ENCODE measurements at regions not wholly inside any gene's neighbourhood (a gene's known extent, or its start where the extent isn't known, plus 50 kb on each side); places are given as distances from the start of the nearest gene placed in this dataset.

DNA sequence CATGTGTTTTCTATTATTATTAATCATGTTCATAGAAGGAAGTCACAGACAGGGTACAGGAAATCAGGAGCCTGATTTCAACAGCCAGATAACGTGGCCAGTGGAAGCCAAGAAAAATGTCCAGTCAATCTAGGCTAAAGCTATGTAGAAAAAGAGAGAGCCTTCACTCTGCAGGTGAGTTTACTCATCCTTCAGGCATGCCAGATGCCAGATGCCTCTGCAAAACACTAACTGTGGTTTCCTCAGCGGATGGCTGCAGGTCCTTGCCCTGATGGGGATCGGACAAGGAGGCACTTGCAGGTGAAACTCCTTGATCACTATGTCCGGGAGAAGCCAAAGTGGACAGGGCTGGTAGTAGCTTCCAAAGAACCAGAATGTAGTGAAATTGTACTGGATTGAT is 962.3 kb upstream of the RAG2 start:
- TF ChIP-seq, protein P1, sequence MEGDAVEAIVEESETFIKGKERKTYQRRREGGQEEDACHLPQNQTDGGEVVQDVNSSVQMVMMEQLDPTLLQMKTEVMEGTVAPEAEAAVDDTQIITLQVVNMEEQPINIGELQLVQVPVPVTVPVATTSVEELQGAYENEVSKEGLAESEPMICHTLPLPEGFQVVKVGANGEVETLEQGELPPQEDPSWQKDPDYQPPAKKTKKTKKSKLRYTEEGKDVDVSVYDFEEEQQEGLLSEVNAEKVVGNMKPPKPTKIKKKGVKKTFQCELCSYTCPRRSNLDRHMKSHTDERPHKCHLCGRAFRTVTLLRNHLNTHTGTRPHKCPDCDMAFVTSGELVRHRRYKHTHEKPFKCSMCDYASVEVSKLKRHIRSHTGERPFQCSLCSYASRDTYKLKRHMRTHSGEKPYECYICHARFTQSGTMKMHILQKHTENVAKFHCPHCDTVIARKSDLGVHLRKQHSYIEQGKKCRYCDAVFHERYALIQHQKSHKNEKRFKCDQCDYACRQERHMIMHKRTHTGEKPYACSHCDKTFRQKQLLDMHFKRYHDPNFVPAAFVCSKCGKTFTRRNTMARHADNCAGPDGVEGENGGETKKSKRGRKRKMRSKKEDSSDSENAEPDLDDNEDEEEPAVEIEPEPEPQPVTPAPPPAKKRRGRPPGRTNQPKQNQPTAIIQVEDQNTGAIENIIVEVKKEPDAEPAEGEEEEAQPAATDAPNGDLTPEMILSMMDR (IDR thresholded peaks at IDR 0.05; ENCODE audit: low read depth, low read length): no peak
- H3K36me3 ChIP-seq: no peaks in the 10 kb centered on the region
- no peaks in the 10 kb centered on the region for H3K9me3 ChIP-seq (ENCODE audit: severe bottlenecking)
- no peak overlapping the region for H3K27ac ChIP-seq
- H3K4me3 ChIP-seq (ENCODE audit: low read depth, low read length): no peak overlapping the region
- DNase-seq: no peak
- H3K27me3 ChIP-seq (ENCODE audit: insufficient read depth, low read depth, severe bottlenecking): no peaks in the 10 kb centered on the region

DNA sequence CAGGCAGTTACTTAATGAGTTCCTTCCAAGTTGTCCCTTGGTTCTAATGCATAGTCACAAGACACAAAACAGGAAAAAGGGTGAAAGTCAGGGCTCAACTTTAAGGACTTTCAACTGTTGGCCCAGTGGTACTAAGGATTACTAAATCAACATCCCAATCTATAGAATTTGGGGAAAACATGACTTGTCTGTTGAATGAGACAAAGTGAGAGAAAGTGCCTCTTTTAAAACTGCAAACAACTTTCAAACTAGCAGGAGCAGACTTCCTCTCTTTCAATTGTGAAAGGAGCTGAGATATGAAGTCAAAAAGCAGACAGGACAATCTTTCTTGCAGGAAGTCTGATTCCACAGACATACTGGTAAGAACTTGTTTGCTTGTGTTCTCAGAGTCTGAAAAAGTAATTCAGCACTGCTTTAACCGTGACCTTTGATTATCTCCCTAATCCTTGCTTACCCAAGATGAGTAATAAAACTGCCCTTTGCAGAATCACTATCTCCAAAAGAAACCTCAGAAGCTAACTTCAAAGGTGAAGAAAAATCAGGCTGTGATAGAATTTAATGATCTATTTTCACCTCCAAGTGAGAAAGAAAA is 960.7 kb upstream of the RAG2 start:
- Histone ChIP-seq H3K27ac (no peak overlapping the region), H3K27me3 (ENCODE audit: insufficient read depth, low read depth, severe bottlenecking) (no peaks in the 10 kb centered on the region), H3K9me3 (ENCODE audit: severe bottlenecking) (no peaks in the 10 kb centered on the region), H3K36me3 (no peaks in the 10 kb centered on the region), H3K4me3 (ENCODE audit: low read depth, low read length) (no peak overlapping the region)
- TF ChIP-seq, protein P1 (IDR thresholded peaks at IDR 0.05; ENCODE audit: low read depth, low read length): no peak
- DNase-seq: no peak

DNA sequence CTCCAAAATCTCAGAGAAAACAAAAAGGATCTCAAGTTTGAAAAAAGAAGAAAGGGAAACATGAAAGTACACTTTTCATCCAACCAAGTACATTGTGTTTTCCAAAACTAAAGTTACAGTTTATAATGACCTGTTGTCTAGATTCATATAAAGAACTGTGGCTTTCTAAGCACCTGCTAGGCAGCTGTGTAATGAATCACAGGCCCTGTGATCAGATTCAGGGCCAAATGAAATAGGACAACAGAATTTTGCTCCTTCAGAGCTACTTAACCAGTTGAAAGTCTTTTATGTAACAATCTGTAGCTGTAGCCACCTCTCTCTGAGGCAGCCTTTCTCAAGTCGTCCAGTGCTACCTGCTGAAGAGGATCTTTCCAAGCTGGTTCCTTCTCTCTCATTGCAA is 960.0 kb upstream of the RAG2 start:
- no peaks in the 10 kb centered on the region for H3K36me3 ChIP-seq
- no peak for DNase-seq
- TF ChIP-seq, protein P1 (IDR thresholded peaks at IDR 0.05; ENCODE audit: low read depth, low read length): no peak
- H3K9me3 ChIP-seq (ENCODE audit: severe bottlenecking): no peaks in the 10 kb centered on the region
- H3K27me3 ChIP-seq (ENCODE audit: insufficient read depth, low read depth, severe bottlenecking): no peaks in the 10 kb centered on the region
- no peak overlapping the region for H3K27ac ChIP-seq
- no peak overlapping the region for H3K4me3 ChIP-seq (ENCODE audit: low read depth, low read length)

DNA sequence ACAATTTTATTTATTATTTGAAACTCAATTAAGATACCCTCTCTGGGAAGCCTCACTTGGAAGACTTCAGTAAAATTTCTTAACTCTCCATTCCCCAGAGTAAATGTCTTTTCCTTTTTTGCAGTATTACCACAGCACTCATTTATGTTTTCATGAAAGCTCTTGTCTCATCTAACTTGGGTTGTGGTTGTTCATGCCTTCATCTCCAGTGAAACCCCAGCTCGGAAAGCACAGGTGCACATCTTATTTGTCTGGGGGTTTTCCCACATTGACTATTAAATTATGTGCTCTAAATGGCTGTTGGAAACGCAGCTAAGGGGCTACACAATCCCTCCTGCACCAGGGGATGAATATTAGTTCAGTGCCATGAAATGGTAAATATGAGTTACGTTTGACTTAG is 954.2 kb upstream of the RAG2 start:
- no peak for DNase-seq
- H3K27me3 ChIP-seq (ENCODE audit: insufficient read depth, low read depth, severe bottlenecking): no peaks in the 10 kb centered on the region
- H3K36me3 ChIP-seq: no peaks in the 10 kb centered on the region
- no peak overlapping the region for H3K27ac ChIP-seq
- TF ChIP-seq, protein P1 (IDR thresholded peaks at IDR 0.05; ENCODE audit: low read depth, low read length): no peak
- H3K9me3 ChIP-seq (ENCODE audit: severe bottlenecking): no peaks in the 10 kb centered on the region
- no peak overlapping the region for H3K4me3 ChIP-seq (ENCODE audit: low read depth, low read length)

DNA sequence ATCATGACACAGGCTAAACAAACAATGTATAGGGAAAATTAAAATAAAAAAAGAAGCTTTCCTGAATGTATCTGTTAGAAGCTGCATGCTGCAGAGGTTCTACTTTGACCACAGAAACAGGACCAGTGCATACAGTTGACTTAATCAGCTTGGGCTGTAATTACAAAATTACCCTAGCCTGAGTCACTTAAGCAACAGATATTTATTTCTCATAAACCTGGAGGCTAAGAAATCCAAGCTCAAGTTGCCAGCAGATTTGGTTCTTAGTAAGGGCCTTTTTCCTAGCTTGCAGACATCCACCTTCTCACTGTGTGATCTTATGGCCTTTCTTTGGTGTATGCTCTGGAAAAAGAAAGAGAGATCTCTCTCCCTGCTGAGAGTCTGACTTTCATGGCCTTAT is 946.5 kb upstream of the RAG2 start:
- Histone ChIP-seq H3K36me3 (no peaks in the 10 kb centered on the region), H3K9me3 (ENCODE audit: severe bottlenecking) (no peaks in the 10 kb centered on the region), H3K27ac (no peak overlapping the region), H3K27me3 (ENCODE audit: insufficient read depth, low read depth, severe bottlenecking) (no peaks in the 10 kb centered on the region), H3K4me3 (ENCODE audit: low read depth, low read length) (no peak overlapping the region)
- no peak for DNase-seq
- TF ChIP-seq, protein P1 (IDR thresholded peaks at IDR 0.05; ENCODE audit: low read depth, low read length): no peak

DNA sequence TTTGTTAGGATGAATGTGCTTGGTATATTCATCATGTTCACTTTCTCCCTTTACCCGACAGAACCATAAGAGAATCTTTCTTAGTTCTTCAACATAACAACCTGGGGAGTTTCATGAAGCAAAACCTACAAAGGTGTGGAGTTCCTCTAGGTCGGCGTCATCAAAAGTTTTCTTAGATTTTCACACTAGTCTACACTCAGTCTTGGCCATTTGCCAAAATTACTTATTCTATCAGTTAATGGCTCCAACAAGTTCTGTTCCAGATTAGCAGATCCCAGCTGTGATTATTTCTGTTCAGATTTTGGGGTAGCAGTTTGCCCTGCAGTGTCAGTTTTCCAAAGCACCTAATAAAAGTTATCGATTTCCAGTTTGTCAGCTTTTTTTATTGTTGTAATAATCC is 935.8 kb upstream of the RAG2 start:
- DNase-seq: no peak
- no peak overlapping the region for H3K4me3 ChIP-seq (ENCODE audit: low read depth, low read length)
- H3K36me3 ChIP-seq: no peaks in the 10 kb centered on the region
- TF ChIP-seq, protein P1 (IDR thresholded peaks at IDR 0.05; ENCODE audit: low read depth, low read length): no peak
- H3K27ac ChIP-seq: no peak overlapping the region
- peaks cover 6% of the 10 kb centered on the region for H3K9me3 ChIP-seq (ENCODE audit: severe bottlenecking)
- no peaks in the 10 kb centered on the region for H3K27me3 ChIP-seq (ENCODE audit: insufficient read depth, low read depth, severe bottlenecking)
